ENCODE measurements at regions not wholly inside any gene's neighbourhood (a gene's known extent, or its start where the extent isn't known, plus 50 kb on each side); places are given as distances from the start of the nearest gene placed in this dataset.

- DNase-seq = no peak
- Mint-ChIP-seq H3K27ac (no peak overlapping the region), H3K36me3 (ENCODE audit: low read depth) (no peaks in the 10 kb centered on the region), H3K4me1 (ENCODE audit: low read depth) (no peaks in the 10 kb centered on the region), H3K27me3 (peaks cover 39% of the 10 kb centered on the region), H3K4me3 (no peak overlapping the region), H3K9me3 (peaks cover 14% of the 10 kb centered on the region)
Observed at GRCh38 chr19:32101206-32101605, 244.2 kb upstream of the ZNF507 start.

DNA sequence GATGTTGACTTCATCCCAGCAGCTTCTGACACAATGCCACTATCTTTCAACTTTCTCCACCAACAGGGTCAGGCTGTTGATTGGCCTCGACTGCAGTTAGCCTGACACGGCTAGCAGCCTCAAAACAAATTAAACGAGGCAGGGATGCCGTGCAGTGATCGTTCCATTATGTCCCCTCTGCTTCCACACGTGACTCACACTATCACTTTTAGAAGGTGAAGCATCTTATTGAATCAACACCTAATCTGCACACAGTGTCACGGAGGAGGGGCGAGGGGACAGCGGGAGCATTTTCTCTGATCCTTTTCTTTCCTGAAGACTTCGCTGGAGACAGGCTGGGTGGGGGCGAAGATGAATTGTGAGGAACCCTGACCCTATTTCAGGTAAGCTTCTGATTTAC, 241.9 kb upstream of the ZNF507 start:
- Mint-ChIP-seq H3K9me3 (peaks cover 15% of the 10 kb centered on the region), H3K36me3 (ENCODE audit: low read depth) (no peaks in the 10 kb centered on the region), H3K27ac (no peak overlapping the region), H3K4me3 (no peak overlapping the region), H3K27me3 (peaks cover 47% of the 10 kb centered on the region), H3K4me1 (ENCODE audit: low read depth) (no peaks in the 10 kb centered on the region)
- DNase-seq = no peak

DNA sequence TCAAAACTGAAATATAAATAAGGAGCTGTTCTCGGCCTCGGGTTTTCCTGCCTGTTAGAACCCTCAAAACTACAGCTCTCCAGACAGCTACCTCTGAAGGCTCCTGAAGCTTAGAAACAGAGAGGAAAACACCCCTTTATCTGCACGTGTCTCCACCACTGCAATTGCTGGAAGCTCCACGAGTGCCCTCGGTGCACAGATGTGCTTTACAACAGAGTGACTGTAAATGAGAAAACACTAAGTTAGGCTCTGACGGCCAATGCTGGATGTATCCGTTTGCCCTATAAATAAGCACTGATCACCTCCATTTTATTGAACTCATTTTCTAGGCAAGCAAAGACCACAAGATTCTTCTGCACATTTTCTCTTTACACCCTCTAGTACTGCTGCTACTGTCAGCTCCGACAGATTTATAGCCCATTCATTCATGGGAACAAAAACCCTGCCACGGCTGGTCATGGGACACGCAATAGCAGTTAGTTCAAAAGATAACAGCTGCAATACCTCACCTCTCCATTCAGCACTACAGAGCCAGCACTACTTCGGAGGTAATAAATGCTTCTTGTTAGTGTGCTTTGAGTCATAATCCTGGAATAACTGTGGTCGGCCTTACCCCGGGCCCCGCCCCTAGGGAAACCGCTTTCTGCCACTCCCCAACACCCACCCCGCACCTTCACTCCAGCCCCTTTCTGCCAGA, 241.1 kb upstream of the ZNF507 start:
- no peaks in the 10 kb centered on the region for H3K4me1 Mint-ChIP-seq (ENCODE audit: low read depth)
- H3K27ac Mint-ChIP-seq = no peak overlapping the region
- peaks cover 15% of the 10 kb centered on the region for H3K9me3 Mint-ChIP-seq
- peaks cover 47% of the 10 kb centered on the region for H3K27me3 Mint-ChIP-seq
- no peak for DNase-seq
- H3K36me3 Mint-ChIP-seq (ENCODE audit: low read depth) = no peaks in the 10 kb centered on the region
- no peak overlapping the region for H3K4me3 Mint-ChIP-seq

- H3K36me3 Mint-ChIP-seq (ENCODE audit: low read depth) = no peaks in the 10 kb centered on the region
- H3K4me1 Mint-ChIP-seq (ENCODE audit: low read depth) = no peaks in the 10 kb centered on the region
- no peak for DNase-seq
- H3K4me3 Mint-ChIP-seq = no peak overlapping the region
- H3K9me3 Mint-ChIP-seq = peaks cover 11% of the 10 kb centered on the region
- no peak overlapping the region for H3K27ac Mint-ChIP-seq
- peaks cover 47% of the 10 kb centered on the region for H3K27me3 Mint-ChIP-seq
Observed at GRCh38 chr19:32104850-32105235, 240.6 kb upstream of the ZNF507 start.

- no peak overlapping the region for H3K4me3 Mint-ChIP-seq
- H3K36me3 Mint-ChIP-seq (ENCODE audit: low read depth) = no peaks in the 10 kb centered on the region
- peaks cover 47% of the 10 kb centered on the region for H3K27me3 Mint-ChIP-seq
- DNase-seq = no peak
- H3K4me1 Mint-ChIP-seq (ENCODE audit: low read depth) = no peaks in the 10 kb centered on the region
- H3K9me3 Mint-ChIP-seq = peaks cover 7% of the 10 kb centered on the region
- H3K27ac Mint-ChIP-seq = no peak overlapping the region
Observed at GRCh38 chr19:32105527-32106310, 239.7 kb upstream of the ZNF507 start.

GRCh38 chr19:32122258-32122657, 223.2 kb upstream of the ZNF507 start:
- Mint-ChIP-seq H3K36me3 (ENCODE audit: low read depth) (no peaks in the 10 kb centered on the region), H3K27me3 (peaks cover 27% of the 10 kb centered on the region), H3K9me3 (peaks cover 18% of the 10 kb centered on the region), H3K27ac (no peak overlapping the region), H3K4me3 (no peak overlapping the region), H3K4me1 (ENCODE audit: low read depth) (no peaks in the 10 kb centered on the region)
- no peak for DNase-seq

DNA sequence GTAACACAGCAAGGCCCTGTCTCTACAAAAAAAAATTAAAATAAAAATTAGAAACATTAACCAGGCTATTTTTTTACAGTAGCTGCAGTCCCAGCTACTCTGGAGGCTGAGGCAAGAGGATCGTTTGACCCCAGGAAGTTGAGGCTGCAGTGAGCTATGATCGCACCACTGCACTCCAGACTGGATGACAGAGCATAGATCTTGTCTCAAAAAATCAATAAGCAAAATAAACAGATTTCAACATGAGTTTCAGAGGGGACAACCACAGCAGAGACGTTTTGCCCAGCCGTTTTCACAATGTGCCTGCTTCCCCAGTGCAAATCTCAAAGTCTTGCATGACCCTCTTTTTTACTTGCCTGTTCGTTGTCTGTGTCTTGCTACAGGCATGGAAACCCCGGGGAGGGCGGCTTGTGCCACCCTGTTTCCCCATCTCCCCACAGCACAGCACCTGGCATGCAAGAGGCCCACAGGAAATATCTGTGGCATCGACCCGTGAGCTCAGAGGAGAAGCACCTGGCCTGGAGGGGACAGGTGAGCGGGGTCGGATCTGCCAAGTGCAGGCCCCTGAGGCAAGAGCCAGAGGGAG, 222.0 kb upstream of the ZNF507 start:
- Mint-ChIP-seq H3K9me3 (peaks cover 10% of the 10 kb centered on the region), H3K27ac (no peak overlapping the region), H3K4me3 (no peak overlapping the region), H3K27me3 (peaks cover 27% of the 10 kb centered on the region), H3K36me3 (ENCODE audit: low read depth) (no peaks in the 10 kb centered on the region), H3K4me1 (ENCODE audit: low read depth) (no peaks in the 10 kb centered on the region)
- no peak for DNase-seq

- H3K36me3 Mint-ChIP-seq (ENCODE audit: low read depth) = no peaks in the 10 kb centered on the region
- H3K9me3 Mint-ChIP-seq = peaks cover 7% of the 10 kb centered on the region
- H3K4me3 Mint-ChIP-seq = no peak overlapping the region
- H3K27ac Mint-ChIP-seq = no peak overlapping the region
- H3K27me3 Mint-ChIP-seq = peaks cover 27% of the 10 kb centered on the region
- no peaks in the 10 kb centered on the region for H3K4me1 Mint-ChIP-seq (ENCODE audit: low read depth)
- DNase-seq = no peak
Observed at GRCh38 chr19:32124585-32124984, 220.8 kb upstream of the ZNF507 start.

DNA sequence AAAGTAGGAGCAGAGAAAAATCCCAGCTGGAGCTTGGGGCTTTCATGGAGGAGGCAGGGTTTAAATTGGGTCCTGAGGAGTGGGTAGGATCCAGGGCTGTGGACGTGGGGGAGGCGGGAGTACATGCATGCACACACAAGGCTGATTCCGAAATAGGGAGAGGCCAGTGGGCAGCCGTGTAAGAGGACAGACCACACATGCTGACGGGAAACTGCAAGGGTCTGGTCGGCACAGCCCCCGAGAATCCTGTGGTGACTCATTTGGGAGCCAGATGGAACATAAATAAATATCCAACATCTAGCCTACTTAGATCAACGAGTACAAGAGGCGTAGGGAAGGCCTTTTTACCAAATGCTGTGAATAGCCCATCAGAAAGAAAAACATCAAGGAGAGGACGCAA, 216.3 kb upstream of the ZNF507 start:
- Mint-ChIP-seq H3K36me3 (ENCODE audit: low read depth) (no peaks in the 10 kb centered on the region), H3K4me1 (ENCODE audit: low read depth) (no peaks in the 10 kb centered on the region), H3K4me3 (no peak overlapping the region), H3K27ac (no peak overlapping the region), H3K9me3 (peaks cover 2% of the 10 kb centered on the region), H3K27me3 (peaks cover 14% of the 10 kb centered on the region)
- DNase-seq = no peak

DNA sequence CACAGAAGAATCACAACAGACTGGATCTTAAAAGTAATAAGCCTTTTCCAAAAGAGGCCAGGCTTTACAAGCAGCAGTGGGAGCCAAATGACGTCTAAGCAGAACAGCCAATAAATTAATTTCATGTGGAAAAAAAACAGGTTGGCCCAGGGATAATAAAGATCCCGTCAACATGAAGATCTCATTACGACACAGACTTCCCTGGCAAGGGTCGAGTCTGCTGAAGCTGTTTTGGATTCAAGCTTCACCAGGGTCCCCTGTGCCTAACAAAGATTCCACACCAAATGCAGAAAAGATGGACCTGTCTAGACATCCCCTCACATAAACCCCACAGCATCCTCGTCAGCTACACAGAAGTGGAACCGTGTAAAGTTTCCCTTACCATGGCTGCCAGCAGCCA, 215.1 kb upstream of the ZNF507 start:
- Mint-ChIP-seq H3K27ac (no peak overlapping the region), H3K4me1 (ENCODE audit: low read depth) (no peaks in the 10 kb centered on the region), H3K36me3 (ENCODE audit: low read depth) (no peaks in the 10 kb centered on the region), H3K9me3 (peaks cover 2% of the 10 kb centered on the region), H3K4me3 (no peak overlapping the region), H3K27me3 (peaks cover 8% of the 10 kb centered on the region)
- no peak for DNase-seq

DNA sequence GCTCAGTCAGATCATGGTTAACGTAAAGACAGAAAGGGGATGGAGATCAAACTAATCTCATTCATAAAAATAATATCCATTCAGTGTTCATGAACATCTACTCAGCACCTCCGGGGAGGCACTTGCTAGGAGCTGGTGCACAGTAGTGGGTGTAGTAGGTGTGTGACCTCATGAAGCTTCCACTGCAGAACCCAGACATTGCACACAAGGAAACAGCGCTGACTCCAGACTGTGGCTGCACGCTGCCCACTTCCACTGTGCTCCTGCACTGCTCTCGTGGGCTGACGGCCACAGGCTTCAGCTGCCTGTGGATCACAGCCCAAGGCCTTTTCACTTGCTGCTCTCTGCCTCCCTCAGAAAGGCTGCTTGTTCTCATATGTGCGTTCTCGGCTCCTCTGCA, 214.4 kb upstream of the ZNF507 start:
- H3K4me1 Mint-ChIP-seq (ENCODE audit: low read depth) = no peaks in the 10 kb centered on the region
- H3K4me3 Mint-ChIP-seq = no peak overlapping the region
- H3K9me3 Mint-ChIP-seq = peaks cover 2% of the 10 kb centered on the region
- peaks cover 5% of the 10 kb centered on the region for H3K27me3 Mint-ChIP-seq
- no peak for DNase-seq
- no peaks in the 10 kb centered on the region for H3K36me3 Mint-ChIP-seq (ENCODE audit: low read depth)
- H3K27ac Mint-ChIP-seq = no peak overlapping the region

DNA sequence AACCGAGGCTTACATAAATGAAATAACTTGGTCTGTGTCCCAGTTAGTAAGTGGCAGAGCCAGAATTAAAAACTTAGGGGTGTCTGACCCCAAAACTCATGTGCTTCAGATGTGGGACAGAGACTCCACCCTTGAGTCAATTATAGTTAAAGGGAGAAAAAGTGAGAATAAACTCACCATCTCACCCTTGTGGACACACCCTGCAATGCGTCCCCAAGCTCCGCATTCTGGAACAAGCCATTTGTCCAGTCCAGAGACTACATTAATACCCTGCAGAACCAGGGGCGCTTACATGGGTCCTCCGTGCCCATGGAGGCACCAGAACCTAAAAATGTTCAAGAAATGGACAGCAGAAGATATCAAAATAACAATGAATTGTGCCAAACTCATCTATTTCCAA, 207.0 kb upstream of the ZNF507 start:
- no peak overlapping the region for H3K4me3 Mint-ChIP-seq
- no peaks in the 10 kb centered on the region for H3K27me3 Mint-ChIP-seq

DNA sequence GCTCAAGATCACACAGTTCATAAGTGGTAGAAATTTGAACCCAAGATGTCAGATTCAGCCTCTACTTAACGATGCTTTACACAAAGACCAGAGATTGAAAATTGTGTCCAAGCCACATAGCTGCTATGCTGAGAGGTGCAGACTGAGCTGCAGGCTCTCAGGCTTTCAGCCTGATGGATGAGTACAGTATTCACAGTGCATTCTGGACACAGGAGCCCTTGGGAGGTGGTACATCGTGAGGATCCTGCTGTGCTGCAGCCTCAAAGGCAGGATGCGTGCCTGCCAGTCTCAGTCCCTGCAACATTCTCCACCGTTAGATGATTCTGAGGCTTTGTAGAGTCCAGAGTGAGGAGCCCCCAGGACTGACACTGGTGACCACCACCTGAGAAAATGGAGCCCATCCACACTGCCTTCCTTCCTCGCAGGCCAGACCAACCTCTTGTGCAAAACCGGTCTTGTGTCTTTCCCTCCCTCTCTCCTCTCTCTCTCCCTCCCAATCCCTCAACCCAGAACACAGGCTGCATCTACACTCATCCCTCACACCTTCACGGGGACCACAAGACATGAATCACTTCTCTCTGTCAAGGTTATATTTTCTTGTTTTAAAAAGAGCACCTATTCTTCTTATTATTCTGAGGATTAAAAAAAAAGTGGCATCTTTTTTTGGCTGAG, 203.4 kb upstream of the ZNF507 start:
- Mint-ChIP-seq H3K27me3 (no peaks in the 10 kb centered on the region), H3K4me1 (ENCODE audit: low read depth) (no peaks in the 10 kb centered on the region), H3K36me3 (ENCODE audit: low read depth) (no peaks in the 10 kb centered on the region), H3K4me3 (no peak overlapping the region), H3K9me3 (peaks cover 12% of the 10 kb centered on the region), H3K27ac (no peak overlapping the region)
- DNase-seq = no peak

More for the DNA sequence above, 207.0 kb upstream of the ZNF507 start:
- Mint-ChIP-seq H3K4me1 (ENCODE audit: low read depth) (no peaks in the 10 kb centered on the region), H3K36me3 (ENCODE audit: low read depth) (no peaks in the 10 kb centered on the region), H3K27ac (no peak overlapping the region), H3K9me3 (no peaks in the 10 kb centered on the region)
- DNase-seq = no peak

GRCh38 chr19:32146664-32147063, 198.7 kb upstream of the ZNF507 start:
- H3K27ac Mint-ChIP-seq = no peak overlapping the region
- no peaks in the 10 kb centered on the region for H3K27me3 Mint-ChIP-seq
- H3K4me1 Mint-ChIP-seq (ENCODE audit: low read depth) = no peaks in the 10 kb centered on the region
- H3K36me3 Mint-ChIP-seq (ENCODE audit: low read depth) = no peaks in the 10 kb centered on the region
- H3K4me3 Mint-ChIP-seq = no peak overlapping the region
- no peak for DNase-seq
- H3K9me3 Mint-ChIP-seq = peaks cover 21% of the 10 kb centered on the region

GRCh38 chr19:32150605-32151004, 194.8 kb upstream of the ZNF507 start:
- H3K36me3 Mint-ChIP-seq (ENCODE audit: low read depth) = no peaks in the 10 kb centered on the region
- H3K9me3 Mint-ChIP-seq = peaks cover 17% of the 10 kb centered on the region
- no peaks in the 10 kb centered on the region for H3K4me1 Mint-ChIP-seq (ENCODE audit: low read depth)
- no peak for DNase-seq
- H3K27me3 Mint-ChIP-seq = no peaks in the 10 kb centered on the region
- H3K4me3 Mint-ChIP-seq = no peak overlapping the region
- no peak overlapping the region for H3K27ac Mint-ChIP-seq

Data from activated T-cell treated with anti-CD3 and anti-CD28 coated beads, Interleukin-2, amount 50 U/mL, for 24 hours (primary cell).